Left renal pelvis (tissue), 4 donors: ENCODE measurements at regions not wholly inside any gene's neighbourhood (a gene's known extent, or its start where the extent isn't known, plus 50 kb on each side); places are given as distances from the start of the nearest gene placed in this dataset.
"Not testable (repeated sequence)": the region's sequence is repeated elsewhere in the genome, so short reads cannot be mapped to it uniquely, and the experiment has no call there.

ENCODE experiments used
- DNase-seq, 4 donors: peaks; one replicate each; pipeline ENCODE4 v3.0.0-alpha.2; 2013; ENCODE audit warnings: low read depth in 4 of 4, low spot score in 3 of 4

DNA sequence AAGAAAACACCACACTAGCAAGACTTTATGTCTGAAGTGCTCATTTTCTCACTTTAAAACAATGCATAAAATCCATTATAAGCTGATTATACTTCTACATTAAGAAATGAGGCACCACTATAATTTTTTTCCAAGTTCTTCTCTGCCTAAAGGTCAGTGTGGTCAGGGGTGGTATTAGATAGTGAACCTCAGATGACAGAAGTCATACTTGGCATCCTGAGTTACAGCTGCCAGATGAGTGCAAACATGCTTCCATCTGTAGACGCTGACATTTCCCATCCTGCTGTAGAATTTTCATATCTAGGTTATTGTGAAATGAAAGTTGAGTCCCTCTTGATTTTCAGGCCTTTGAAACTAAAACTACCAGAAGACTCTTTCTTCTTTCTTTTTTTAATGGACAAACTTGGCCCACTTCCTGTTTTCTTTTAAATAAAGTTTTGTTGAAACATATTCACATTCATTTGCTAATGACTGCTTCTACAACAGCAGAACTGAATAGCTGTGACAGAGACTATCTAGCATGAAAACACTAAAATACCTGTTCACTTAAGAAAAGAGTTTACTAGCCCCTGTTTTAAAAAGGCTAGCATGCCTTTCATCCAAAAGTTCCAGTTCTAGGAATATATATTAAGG is 900.8 kb downstream of the XPNPEP1 start:
- no peak for DNase-seq

DNA sequence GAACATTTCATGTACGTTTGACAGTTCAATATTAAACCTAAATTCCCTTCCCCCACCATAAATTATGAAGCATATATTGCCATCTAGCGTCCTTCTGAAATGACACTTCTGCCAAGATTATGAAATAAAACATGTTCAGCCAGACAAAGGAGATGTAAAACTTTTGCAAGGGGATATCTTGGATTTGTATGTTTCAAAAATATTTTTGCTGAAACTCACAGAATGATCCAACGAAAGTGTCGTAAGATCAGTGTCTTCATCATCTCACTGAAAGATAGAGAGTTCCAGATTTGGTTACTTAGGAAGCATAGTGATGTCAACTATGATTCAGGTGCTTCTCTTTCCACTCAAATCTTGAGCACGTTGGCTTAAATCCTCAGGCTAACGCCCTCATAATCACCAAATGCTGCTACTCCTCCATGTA is 904.3 kb downstream of the XPNPEP1 start:
- no peak for DNase-seq

GRCh38 chr10:109007514-109007913 is 915.8 kb downstream of the XPNPEP1 start:
- DNase-seq = no peak

DNA sequence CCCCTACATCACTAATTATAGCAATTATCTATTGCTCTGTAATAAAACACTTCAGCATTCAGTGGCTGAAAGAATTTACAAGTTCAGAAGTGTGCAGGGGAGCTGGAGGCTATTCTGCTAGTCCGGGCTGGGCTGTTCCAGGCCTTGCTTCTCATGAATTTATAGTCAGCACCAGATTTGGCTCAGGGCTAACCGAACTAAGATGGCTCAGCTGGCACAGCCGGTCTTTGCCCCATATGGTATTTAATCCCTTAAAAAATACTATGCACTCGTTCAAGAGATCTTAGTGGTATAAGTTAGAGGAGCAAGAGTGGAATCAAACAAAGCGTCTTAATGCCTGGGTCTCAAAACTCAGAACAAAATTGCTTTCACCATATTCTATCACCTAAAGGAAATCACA is 932.9 kb downstream of the XPNPEP1 start:
- no peak for DNase-seq

DNA sequence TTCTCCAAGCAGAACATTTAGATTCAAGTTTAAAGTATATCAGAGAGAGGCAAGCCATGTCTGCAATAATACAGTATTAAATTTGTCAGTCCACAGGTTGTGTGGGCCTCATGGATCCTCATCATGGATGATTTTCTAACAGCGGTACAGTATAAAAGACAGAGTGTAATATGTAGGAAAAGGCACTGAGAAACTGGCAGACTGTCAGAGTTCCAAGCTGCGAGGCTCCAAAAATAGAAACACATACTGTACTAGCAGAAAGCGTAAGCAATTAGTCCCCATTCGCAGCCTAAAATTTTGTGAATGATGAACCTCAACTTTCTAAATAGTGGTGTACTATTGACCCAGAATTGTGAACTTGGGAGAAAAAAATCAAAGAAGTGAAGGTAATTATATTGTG is 933.3 kb downstream of the XPNPEP1 start:
- DNase-seq = no peak

DNA sequence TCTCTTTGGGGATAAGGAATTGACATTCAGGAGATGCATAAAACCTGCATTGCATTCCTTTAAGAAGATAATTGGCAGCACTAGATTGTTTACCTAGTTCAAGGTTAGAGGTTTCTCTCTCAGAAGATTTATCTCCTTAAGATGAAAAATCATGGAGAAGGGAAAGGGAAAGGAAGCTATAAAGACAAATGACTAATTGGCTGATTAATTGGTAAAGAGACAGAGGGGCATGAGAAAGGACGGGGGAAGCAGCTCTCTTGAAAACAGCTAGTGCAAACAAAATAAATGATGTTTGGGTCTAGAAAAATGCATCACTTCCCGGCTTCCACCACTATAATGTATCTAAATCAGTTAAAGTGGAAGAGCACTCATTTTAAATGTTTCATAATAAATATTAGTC is 941.2 kb downstream of the XPNPEP1 start:
- DNase-seq = peak in 3 of 4 donors; percentile 4 to 9 (median 5)

- DNase-seq = no peak
Observed at GRCh38 chr10:108980869-108981268, 942.4 kb downstream of the XPNPEP1 start.

GRCh38 chr10:108975459-108976058 is 947.8 kb downstream of the XPNPEP1 start:
- DNase-seq = no peak

DNA sequence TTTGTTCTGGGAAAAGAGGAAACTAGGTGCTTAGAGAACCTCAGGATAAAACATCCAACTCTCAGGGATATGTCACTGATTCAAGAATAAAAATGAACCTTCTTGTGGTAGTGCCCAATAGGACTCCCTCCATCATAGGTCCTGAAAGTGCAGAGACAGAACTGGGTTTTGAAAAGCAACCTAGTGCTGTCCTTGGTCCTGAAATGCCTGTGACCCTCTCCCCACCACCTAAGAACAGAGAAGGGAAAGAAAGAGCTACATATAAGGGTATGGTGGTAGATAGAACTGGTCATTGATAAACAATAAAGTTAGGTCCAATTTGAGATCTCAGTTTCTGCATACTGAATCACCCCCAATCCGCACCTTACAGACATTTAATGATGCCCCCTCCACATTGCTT is 953.3 kb downstream of the XPNPEP1 start:
- DNase-seq = peak; percentile 5 to 65 (median 54)

- DNase-seq = no peak
Observed at GRCh38 chr10:108966411-108966810, 956.9 kb downstream of the XPNPEP1 start.

GRCh38 chr10:108966005-108966404 is 957.3 kb downstream of the XPNPEP1 start:
- no peak for DNase-seq

DNA sequence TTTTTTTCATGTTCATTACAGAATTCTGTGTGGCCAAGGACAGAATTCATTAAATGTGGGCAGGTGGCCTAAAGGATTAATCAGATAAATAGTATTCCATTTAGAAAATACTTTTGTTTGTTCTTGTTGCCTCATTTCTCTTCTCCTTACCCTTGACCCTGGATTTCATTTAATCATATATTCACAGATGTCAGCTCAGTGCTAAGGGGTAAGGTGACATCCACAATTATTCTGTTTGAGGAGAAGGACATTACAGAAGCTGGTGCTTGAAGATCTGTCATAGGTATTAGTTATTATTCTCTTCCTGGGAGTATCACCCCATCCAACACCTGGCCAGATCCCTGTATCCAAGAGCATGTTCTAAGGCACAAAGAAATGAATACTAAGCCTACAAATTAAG is 961.1 kb downstream of the XPNPEP1 start:
- no peak for DNase-seq

GRCh38 chr10:108957681-108958080 is 965.6 kb downstream of the XPNPEP1 start:
- no peak for DNase-seq

GRCh38 chr10:108956149-108956548 is 967.2 kb downstream of the XPNPEP1 start:
- DNase-seq = no peak

DNA sequence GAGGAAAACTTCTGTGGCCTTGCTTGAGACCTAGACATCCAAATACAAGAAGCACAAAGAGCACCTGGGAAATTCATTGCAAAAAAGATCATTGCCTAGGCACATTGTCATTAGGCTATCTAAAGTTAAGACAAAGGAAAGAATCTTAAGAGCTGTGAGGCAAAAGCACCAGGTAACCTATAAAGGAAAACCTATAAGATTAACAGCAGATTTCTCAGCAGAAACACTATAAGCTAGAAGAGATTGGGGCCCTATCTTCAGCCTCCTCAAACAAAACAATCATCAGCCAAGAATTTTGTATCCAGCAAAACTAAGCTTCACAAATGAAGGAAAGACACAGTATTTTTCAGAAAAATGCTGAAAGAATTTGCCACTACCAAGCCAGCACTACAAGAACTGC is 1003.3 kb downstream of the XPNPEP1 start:
- DNase-seq = not testable (repeated sequence)

- DNase-seq = no peak
Observed at GRCh38 chr10:108913300-108913699, 1010.0 kb downstream of the XPNPEP1 start.

DNA sequence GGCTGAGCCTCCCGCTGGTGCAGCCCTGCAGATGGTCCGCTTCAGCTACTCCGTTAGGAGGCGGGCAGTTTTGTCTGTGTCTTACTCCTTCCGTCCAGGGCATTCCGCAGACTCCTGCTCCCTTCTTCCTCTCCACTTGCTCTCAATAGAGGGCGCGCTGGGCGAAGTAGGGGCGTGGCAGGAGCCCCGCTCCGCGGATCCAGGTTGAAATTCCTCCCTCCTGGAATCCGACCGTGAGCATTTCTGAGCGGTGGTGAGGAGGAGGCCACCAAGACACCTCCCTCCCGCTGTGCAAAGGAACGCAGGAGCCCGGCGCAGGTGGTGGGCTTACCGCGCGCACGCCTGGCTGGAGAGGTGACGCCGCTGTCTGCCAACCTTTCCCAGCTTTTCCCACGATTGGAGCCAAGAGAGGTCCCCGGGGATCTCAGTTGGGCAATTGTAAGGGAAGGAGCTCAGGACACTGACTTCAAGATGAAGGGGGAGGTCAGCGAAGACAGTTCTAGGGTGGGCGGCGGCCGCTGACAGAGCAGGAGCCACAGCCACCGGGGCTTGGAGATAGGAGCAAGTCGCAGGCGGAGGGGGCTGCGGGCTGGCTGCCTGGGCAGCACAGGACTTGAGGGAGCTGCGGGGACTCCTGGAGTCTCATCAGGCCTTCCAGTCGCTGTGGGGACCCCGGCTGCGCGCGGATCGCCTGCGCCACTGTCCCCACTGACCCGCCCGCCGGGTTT is 1011.3 kb downstream of the XPNPEP1 start:
- DNase-seq = peak in 2 of 4 donors; percentile 55 to 71

- no peak for DNase-seq
Observed at GRCh38 chr10:108908096-108908495, 1015.2 kb downstream of the XPNPEP1 start.

DNA sequence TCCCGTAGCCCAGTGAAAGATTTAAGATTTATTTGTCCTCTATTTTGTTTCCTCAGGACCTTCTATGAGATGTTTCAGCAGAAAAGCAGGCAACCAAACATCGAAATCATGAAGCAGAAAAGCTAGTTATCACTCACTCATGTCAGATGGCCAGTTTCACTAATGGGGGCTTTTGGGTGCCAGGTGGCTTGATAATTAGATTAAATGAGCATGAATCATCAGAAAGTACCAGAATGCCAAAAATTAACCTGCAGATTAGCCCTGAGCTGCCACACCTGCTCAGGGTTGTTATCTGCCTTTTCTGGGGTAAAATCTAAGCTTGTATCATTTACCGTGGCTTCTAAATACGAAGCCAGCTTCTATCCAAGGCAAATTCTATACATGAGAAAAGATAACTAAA is 1017.5 kb downstream of the XPNPEP1 start:
- DNase-seq = no peak

DNA sequence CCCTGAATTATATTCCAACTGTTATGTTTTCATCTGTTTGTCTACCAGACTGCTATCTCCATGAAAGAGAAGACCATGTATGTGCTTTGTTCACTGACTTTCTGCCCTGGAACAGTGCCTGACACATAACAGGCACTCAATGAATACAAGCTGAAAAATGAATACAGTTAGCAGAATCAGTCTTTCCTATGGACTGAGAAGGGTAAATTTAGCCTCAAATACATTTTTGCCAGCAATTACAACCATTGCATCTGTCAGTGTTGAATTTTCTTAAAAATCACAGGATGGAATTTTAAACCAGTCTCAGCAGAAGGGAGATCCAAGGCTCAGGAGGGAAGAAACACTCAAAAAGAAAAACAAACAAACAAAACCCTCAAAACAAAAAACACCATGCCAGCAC is 1018.1 kb downstream of the XPNPEP1 start:
- DNase-seq = no peak

- DNase-seq = no peak
Observed at GRCh38 chr10:108904163-108904838, 1019.0 kb downstream of the XPNPEP1 start.
